GM13977 (cell line): ENCODE measurements at regions not wholly inside any gene's neighbourhood (a gene's known extent, or its start where the extent isn't known, plus 50 kb on each side); places are given as distances from the start of the nearest gene placed in this dataset.

ENCODE experiments used
- DNase-seq: peaks from one replicate; pipeline ENCODE4 v3.0.0; 2012; ENCODE audit warnings: low spot score
- in situ Hi-C: fragments of 300-500 bp; cut with MboI; formaldehyde crosslinking; loops from one replicate; pipeline ENCODE4 v1.12.0; 2022; ENCODE audit warnings: low sequenced_read_pairs, low pct_unique_long_range_greater_than_20kb, mixed read lengths, inconsistent platforms; ENCODE audit not compliant: unreplicated experiment
- TF ChIP-seq, protein P1 (sequence below): IDR thresholded peaks from 2 replicates; pipeline ENCODE4 v1.5.1; 2012; ENCODE audit warnings: mild to moderate bottlenecking, control low read depth; ENCODE audit not compliant: insufficient read depth; ENCODE audit errors: extremely low read depth, missing control alignments

GRCh38 chrX:39752815-39753214, 344.9 kb downstream of the BCOR start:
- in situ Hi-C loops, result no loop called here
- TF ChIP-seq, protein P1, sequence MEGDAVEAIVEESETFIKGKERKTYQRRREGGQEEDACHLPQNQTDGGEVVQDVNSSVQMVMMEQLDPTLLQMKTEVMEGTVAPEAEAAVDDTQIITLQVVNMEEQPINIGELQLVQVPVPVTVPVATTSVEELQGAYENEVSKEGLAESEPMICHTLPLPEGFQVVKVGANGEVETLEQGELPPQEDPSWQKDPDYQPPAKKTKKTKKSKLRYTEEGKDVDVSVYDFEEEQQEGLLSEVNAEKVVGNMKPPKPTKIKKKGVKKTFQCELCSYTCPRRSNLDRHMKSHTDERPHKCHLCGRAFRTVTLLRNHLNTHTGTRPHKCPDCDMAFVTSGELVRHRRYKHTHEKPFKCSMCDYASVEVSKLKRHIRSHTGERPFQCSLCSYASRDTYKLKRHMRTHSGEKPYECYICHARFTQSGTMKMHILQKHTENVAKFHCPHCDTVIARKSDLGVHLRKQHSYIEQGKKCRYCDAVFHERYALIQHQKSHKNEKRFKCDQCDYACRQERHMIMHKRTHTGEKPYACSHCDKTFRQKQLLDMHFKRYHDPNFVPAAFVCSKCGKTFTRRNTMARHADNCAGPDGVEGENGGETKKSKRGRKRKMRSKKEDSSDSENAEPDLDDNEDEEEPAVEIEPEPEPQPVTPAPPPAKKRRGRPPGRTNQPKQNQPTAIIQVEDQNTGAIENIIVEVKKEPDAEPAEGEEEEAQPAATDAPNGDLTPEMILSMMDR, result no peak
- DNase-seq, result no peak

DNA sequence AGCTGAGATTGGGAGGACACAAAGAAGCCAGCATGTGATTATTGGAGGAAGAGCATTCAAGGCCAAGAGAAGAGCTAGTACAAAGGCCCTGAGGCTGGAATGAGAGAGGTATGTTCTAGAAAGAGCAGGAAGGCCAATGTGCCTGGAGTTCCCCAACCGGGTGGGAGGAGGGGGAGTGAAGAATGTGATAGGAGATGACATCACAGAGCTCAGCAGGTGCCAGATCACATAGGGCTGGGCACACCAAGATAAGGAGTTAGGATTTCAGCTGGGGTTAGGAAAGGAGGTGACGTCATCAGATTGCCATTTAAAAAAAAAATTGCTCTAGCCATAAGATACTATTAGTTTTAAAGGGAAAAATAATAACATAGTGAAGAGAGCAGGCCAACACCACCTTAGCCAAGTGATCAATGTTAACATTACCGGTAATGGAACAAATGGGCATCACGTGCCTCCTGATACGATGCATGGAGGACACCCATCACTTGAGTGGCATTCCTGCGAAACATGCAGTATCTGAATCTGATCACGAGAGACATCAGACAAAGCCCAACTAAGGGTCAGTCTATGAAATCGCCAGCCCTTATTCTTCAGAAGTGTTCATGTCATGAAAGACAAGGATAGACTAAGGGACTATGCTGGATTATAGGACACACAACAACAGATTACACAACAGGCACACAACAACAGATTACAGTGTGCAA, 344.3 kb downstream of the BCOR start:
- no peak for DNase-seq
- TF ChIP-seq, protein P1, result no peak
- in situ Hi-C loops, result no loop called here

DNA sequence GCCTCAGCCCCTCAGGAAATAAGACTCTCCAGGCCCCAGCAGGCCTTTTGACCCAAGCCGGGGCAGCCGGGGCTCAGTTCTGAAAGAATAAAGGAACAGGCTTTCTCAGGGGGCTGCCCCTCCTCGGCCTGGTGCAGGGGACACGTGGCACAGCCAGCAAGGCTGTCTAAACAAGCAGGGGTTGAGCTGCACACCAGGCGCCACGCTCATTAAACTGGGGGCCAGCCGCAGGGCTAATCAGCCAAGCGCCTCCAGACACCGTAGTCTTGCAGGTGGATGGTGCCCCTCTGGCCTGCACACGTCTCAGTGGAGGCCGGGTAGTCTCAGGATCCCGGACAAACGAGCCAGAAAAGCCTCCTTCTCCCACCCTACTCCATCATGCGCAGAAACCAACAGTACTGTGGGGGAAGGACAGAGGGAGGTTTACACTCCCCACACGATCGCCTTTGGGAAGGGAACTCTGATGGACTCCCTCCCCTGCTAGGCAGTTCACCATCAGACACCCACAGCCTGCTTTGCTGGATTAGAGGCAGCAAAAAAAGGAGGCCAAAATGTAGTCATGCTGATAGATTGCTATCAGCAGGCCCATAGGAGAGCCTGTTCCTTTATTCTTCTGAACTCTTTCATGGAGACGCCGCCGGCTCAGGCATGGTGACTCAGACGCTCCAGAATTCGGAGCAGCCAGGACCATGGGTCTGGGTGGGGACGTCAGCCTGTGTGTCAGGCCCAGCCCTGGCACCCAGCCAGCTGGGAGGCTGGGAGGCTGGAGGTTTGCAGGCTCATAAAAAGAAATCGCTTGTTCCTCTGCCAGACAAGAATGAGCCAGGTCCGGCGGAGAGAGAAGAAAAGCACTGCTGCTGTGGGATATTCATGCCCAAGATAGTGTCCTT, 342.4 kb downstream of the BCOR start:
- in situ Hi-C loops, result no loop called here
- no peak for DNase-seq
- TF ChIP-seq, protein P1, result no peak

GRCh38 chrX:39756086-39756883, 341.5 kb downstream of the BCOR start:
- TF ChIP-seq, protein P1, result no peak
- in situ Hi-C loops, result no loop called here
- no peak for DNase-seq

- in situ Hi-C loops, result no loop called here
- DNase-seq, result no peak
- TF ChIP-seq, protein P1, result no peak
These were observed 339.8 kb downstream of the BCOR start for GRCh38 chrX:39757971-39758370.

DNA sequence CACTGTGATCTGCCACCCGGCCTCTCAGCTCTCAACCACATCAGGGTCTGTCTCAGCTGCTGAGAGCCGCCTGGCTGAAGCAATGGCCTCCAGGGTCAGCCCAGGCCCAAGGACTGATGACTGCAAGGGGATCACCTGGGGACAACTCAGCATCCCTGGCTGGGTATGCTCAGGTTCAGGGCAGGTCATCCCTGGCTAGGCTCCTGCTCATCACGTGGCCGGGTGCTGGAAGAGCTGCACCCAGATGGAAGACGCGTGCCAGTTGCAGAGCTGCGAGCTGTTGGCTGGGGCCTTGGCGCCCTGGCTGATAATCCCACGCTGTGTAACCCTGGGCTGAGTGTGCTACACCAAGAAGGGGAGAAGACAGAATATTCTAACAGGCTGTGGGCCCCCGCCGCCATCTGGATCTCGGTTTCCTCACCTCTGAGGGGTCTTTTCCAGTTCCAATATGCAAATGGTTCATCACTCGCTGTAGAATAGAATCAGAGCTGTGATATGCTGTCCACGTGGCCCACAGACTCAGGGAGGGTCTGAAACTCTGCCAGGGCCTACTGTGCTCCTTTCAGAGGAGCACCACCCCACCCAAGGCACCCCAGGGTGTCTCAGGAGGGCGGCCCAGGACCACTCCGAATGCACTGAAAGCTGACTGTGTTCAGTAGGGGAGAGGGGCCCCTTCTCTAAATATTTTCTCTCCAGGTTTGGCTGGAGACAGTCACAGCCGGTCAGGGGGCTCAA, 338.8 kb downstream of the BCOR start:
- no peak for DNase-seq
- in situ Hi-C loops, result no loop called here

More for the DNA sequence above, 338.8 kb downstream of the BCOR start:
- TF ChIP-seq, protein P1, result no peak
